Natural killer cell treated with Interleukin-12 subunit alpha and Interleukin-12 subunit beta and Interleukin-15 and Interleukin-18, amount 100 ng/mL, for 72 hours (primary cell): ENCODE measurements at regions not wholly inside any gene's neighbourhood (a gene's known extent, or its start where the extent isn't known, plus 50 kb on each side); places are given as distances from the start of the nearest gene placed in this dataset.

Source experiments
- ATAC-seq, 2 donors: fragments of 150-1000 bp; cut with Tn5 transposase in 1 of 2; sonication (Bioruptor Pico), chemical (Tn5 transposase) in 1 of 2; 2 replicates each; pipeline ENCODE4 v1.10.0; 2021
- DNase-seq: peaks from one replicate; pipeline ENCODE4 v3.0.0; 2022; ENCODE audit warnings: low spot score
- H3K27ac Mint-ChIP-seq, 2 donors: 1 replicate in 1 of 2; 2 replicates in 1 of 2; pipeline ENCODE4 v1.8.0; 2022; ENCODE audit warnings: mixed read lengths in 2 of 2, mild to moderate bottlenecking in 1 of 2, moderate library complexity in 1 of 2
- H3K27me3 Mint-ChIP-seq, 2 donors: 1 replicate in 1 of 2; 2 replicates in 1 of 2; pipeline ENCODE4 v1.8.0; 2022; ENCODE audit warnings: mixed read lengths in 2 of 2
- H3K36me3 Mint-ChIP-seq: one replicate; pipeline ENCODE4 v1.8.0; 2022; ENCODE audit warnings: mixed read lengths
- H3K4me1 Mint-ChIP-seq, 2 donors: 1 replicate in 1 of 2; 2 replicates in 1 of 2; pipeline ENCODE4 v1.8.0; 2022; ENCODE audit warnings: low read depth in 2 of 2, mixed read lengths in 2 of 2, mild to moderate bottlenecking in 1 of 2
- H3K4me3 Mint-ChIP-seq: one replicate; pipeline ENCODE4 v1.8.0; 2022; ENCODE audit warnings: mixed read lengths
- H3K9me3 Mint-ChIP-seq: 2 replicates; pipeline ENCODE4 v1.8.0; 2022; ENCODE audit warnings: mixed read lengths

GRCh38 chr17:13140750-13141149, 122.9 kb upstream of the ELAC2 start:
- DNase-seq: no peak
- Mint-ChIP-seq H3K4me3 (no peak overlapping the region), H3K27ac (no peak overlapping the region), H3K36me3 (no peaks in the 10 kb centered on the region), H3K27me3 (peaks cover 0 to 9% of the 10 kb centered on the region in 2 donors), H3K4me1 (no peaks in the 10 kb centered on the region), H3K9me3 (peaks cover 13% of the 10 kb centered on the region)
- ATAC-seq: no peak

- H3K36me3 Mint-ChIP-seq: no peaks in the 10 kb centered on the region
- no peaks in the 10 kb centered on the region for H3K4me1 Mint-ChIP-seq
- peaks cover 0 to 17% of the 10 kb centered on the region in 2 donors for H3K27me3 Mint-ChIP-seq
- DNase-seq (no peak), ATAC-seq (no peak)
- H3K9me3 Mint-ChIP-seq: peaks cover 19% of the 10 kb centered on the region
- no peak overlapping the region for H3K27ac Mint-ChIP-seq
- H3K4me3 Mint-ChIP-seq: no peak overlapping the region
These were observed 117.7 kb upstream of the ELAC2 start for GRCh38 chr17:13135506-13135905.

DNA sequence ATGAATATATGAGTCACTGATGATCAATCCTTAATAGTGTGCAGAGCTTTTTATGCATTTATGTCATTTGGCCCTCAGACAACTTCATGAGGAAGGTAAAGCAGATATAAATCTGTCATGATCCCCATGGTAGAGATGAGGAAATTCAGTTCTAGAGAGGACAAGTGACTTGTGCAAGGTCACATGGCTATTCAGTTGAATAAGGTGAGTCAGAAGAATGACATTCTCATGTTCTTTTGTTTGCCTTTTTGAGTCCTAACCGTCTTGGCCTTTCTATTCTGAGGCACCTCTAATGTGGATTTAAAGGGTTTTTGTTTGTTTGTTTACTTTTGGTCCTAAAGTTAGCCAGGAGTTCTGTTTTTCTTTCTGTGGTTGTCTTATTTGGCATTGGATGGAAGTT, 116.2 kb upstream of the ELAC2 start:
- Mint-ChIP-seq H3K27me3 (peaks cover 0 to 17% of the 10 kb centered on the region in 2 donors), H3K9me3 (peaks cover 13% of the 10 kb centered on the region), H3K27ac (no peak overlapping the region), H3K4me3 (no peak overlapping the region), H3K4me1 (no peaks in the 10 kb centered on the region), H3K36me3 (no peaks in the 10 kb centered on the region)
- no peak for ATAC-seq
- DNase-seq: no peak

DNA sequence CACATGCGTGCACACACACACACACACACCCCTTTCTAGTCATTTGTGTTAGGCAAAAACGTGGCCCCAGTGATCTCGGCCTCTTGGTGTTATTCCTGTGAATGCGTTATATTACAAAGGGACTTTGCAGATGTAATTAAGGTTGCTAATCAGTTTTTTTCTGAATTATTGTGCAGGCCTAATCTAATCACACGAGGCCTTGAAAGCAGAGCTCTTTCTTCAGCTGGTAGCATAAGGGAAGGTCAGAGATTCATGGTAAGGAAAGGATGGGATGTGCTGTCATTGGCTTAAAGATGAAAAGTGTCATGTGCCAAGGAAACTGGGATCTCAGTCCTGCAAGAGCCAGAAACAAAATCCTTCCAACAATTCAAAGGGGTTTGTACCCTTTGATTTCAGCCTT, 113.4 kb upstream of the ELAC2 start:
- Mint-ChIP-seq H3K27me3 (peaks cover 0 to 13% of the 10 kb centered on the region in 2 donors), H3K36me3 (no peaks in the 10 kb centered on the region), H3K9me3 (peaks cover 13% of the 10 kb centered on the region), H3K4me1 (no peaks in the 10 kb centered on the region), H3K27ac (no peak overlapping the region), H3K4me3 (no peak overlapping the region)
- ATAC-seq (no peak), DNase-seq (no peak)

DNA sequence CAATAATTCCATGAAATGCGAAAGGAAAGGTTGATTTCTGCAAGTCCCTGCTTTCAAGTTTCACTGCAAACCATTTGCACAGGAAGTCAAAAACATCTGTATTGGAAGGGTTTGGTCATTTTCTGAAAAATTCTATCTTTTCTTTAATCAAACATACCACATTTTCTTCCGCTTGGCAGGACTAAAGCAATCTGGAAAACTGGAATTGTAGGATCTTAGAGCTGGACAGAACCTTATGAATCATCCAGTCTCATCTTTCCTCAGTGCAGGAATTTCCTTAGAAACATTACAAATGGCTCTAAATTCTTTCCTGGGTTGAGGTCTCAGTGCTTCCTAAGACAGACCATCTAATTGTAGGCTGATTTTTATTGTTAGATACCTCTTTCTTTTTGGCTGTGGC, 111.5 kb upstream of the ELAC2 start:
- no peaks in the 10 kb centered on the region for H3K36me3 Mint-ChIP-seq
- peaks cover 9% of the 10 kb centered on the region for H3K9me3 Mint-ChIP-seq
- no peaks in the 10 kb centered on the region for H3K4me1 Mint-ChIP-seq
- peaks cover 0 to 6% of the 10 kb centered on the region in 2 donors for H3K27me3 Mint-ChIP-seq
- H3K4me3 Mint-ChIP-seq: no peak overlapping the region
- DNase-seq: no peak
- no peak overlapping the region for H3K27ac Mint-ChIP-seq
- no peak for ATAC-seq

- no peak for DNase-seq
- Mint-ChIP-seq H3K36me3 (no peaks in the 10 kb centered on the region), H3K4me1 (no peaks in the 10 kb centered on the region), H3K4me3 (no peak overlapping the region), H3K27me3 (peaks cover 0 to 6% of the 10 kb centered on the region in 2 donors), H3K9me3 (peaks cover 6% of the 10 kb centered on the region), H3K27ac (no peak overlapping the region)
- ATAC-seq: no peak
These were observed 110.8 kb upstream of the ELAC2 start for GRCh38 chr17:13128676-13129075.

GRCh38 chr17:13127921-13128602, 110.2 kb upstream of the ELAC2 start:
- ATAC-seq: no peak
- no peak for DNase-seq
- Mint-ChIP-seq H3K9me3 (peaks cover 4% of the 10 kb centered on the region), H3K4me3 (no peak overlapping the region), H3K27me3 (peaks cover 0 to 6% of the 10 kb centered on the region in 2 donors), H3K36me3 (no peaks in the 10 kb centered on the region), H3K4me1 (no peaks in the 10 kb centered on the region), H3K27ac (no peak overlapping the region)

DNA sequence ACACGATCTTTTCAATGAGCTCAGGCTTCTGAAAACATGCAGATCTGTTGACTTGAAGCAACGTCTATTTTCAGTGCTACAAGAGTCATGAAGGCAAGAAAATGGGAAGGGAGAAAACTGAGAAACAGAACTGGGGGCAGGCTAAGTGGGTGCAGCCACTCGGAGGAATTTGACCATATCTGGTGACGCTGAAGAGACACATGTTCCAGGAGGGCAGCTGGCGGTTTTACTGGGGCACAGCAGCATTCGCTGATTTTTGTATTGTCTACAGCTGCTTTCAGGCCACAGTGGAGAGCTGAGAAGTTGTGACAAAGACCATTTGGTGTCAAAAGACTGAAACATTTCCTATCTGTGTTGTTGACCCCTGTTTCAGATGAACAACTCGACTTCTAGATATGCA, 103.0 kb upstream of the ELAC2 start:
- Mint-ChIP-seq H3K27ac (no peak overlapping the region), H3K4me3 (no peak overlapping the region), H3K27me3 (peaks cover 0 to 7% of the 10 kb centered on the region in 2 donors), H3K9me3 (peaks cover 3% of the 10 kb centered on the region), H3K4me1 (no peaks in the 10 kb centered on the region), H3K36me3 (no peaks in the 10 kb centered on the region)
- ATAC-seq (no peak), DNase-seq (no peak)

DNA sequence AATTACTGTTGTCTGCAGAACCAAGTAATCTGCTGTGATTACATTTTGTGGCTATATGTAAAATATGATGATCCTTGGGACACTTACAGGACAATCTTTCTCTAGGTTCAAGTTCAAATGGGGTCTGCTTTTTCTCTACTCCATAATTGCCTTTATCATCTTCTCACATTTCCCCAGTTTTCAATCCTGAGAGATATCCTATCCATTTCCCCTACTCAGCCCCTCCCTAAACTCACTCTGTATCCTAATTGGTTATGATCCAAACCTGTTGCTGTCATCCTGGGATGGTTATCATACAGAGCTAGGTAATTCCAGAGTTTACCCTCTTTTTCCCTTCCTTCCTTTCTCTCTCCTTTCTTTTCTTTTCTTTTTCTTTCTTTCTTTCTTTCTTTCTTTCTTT, 100.5 kb upstream of the ELAC2 start:
- Mint-ChIP-seq H3K4me1 (no peaks in the 10 kb centered on the region), H3K27ac (no peak overlapping the region), H3K27me3 (peaks cover 0 to 13% of the 10 kb centered on the region in 2 donors), H3K4me3 (no peak overlapping the region), H3K36me3 (no peaks in the 10 kb centered on the region), H3K9me3 (peaks cover 3% of the 10 kb centered on the region)
- DNase-seq (no peak), ATAC-seq (no peak)

GRCh38 chr17:13117616-13118015, 99.8 kb upstream of the ELAC2 start:
- H3K4me3 Mint-ChIP-seq: no peak overlapping the region
- DNase-seq (no peak), ATAC-seq (no peak)
- no peaks in the 10 kb centered on the region for H3K4me1 Mint-ChIP-seq
- no peak overlapping the region for H3K27ac Mint-ChIP-seq
- H3K27me3 Mint-ChIP-seq: peaks cover 0 to 13% of the 10 kb centered on the region in 2 donors
- no peaks in the 10 kb centered on the region for H3K36me3 Mint-ChIP-seq
- H3K9me3 Mint-ChIP-seq: peaks cover 3% of the 10 kb centered on the region

DNA sequence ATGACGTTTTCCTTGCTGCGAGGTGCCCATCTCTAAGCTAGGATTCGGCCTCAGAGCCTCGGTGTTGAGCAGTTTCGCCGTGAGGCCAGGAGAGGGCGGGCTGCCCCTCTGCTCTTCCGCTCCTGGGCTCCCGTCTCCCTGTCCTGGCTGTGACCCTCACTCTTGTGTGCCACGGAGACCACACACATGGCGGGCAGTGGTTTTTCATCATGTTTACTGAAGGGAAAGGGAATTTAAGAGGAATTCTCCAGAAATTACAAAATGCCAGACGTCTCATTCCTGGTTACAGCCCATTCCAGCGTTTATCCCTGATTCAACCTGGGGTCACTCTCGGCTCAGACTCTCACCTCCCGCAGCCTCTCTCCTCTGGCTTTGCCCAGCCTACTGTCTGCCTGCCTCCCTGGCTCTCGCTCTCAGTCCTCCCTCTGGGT, 96.8 kb upstream of the ELAC2 start:
- H3K4me1 Mint-ChIP-seq: no peaks in the 10 kb centered on the region
- no peak for ATAC-seq
- no peak for DNase-seq
- H3K4me3 Mint-ChIP-seq: no peak overlapping the region
- H3K27ac Mint-ChIP-seq: no peak overlapping the region
- no peaks in the 10 kb centered on the region for H3K36me3 Mint-ChIP-seq
- H3K27me3 Mint-ChIP-seq: peaks cover 0 to 10% of the 10 kb centered on the region in 2 donors
- H3K9me3 Mint-ChIP-seq: no peaks in the 10 kb centered on the region

GRCh38 chr17:13113821-13114525, 96.1 kb upstream of the ELAC2 start:
- Mint-ChIP-seq H3K27ac (no peak overlapping the region), H3K4me1 (no peaks in the 10 kb centered on the region), H3K36me3 (no peaks in the 10 kb centered on the region), H3K27me3 (peaks cover 0 to 10% of the 10 kb centered on the region in 2 donors), H3K9me3 (no peaks in the 10 kb centered on the region), H3K4me3 (no peak overlapping the region)
- ATAC-seq (no peak), DNase-seq (no peak)

- no peak overlapping the region for H3K27ac Mint-ChIP-seq
- no peaks in the 10 kb centered on the region for H3K27me3 Mint-ChIP-seq
- no peaks in the 10 kb centered on the region for H3K36me3 Mint-ChIP-seq
- H3K9me3 Mint-ChIP-seq: no peaks in the 10 kb centered on the region
- DNase-seq: no peak
- no peaks in the 10 kb centered on the region for H3K4me1 Mint-ChIP-seq
- H3K4me3 Mint-ChIP-seq: no peak overlapping the region
- ATAC-seq: no peak
These were observed 89.9 kb upstream of the ELAC2 start for GRCh38 chr17:13107676-13108235.

- DNase-seq (no peak), ATAC-seq (no peak)
- Mint-ChIP-seq H3K4me3 (no peak overlapping the region), H3K4me1 (no peaks in the 10 kb centered on the region), H3K27ac (no peak overlapping the region), H3K27me3 (no peaks in the 10 kb centered on the region), H3K36me3 (no peaks in the 10 kb centered on the region), H3K9me3 (peaks cover 3% of the 10 kb centered on the region)
These were observed 88.3 kb upstream of the ELAC2 start for GRCh38 chr17:13106171-13106570.
